ENCODE measurements at regions not wholly inside any gene's neighbourhood (a gene's known extent, or its start where the extent isn't known, plus 50 kb on each side); places are given as distances from the start of the nearest gene placed in this dataset.

- no peak for DNase-seq (ENCODE audit: low read depth)
- TF ChIP-seq CTCF (conservative IDR thresholded peaks at IDR 0.05; ENCODE audit: low read depth, low read length) = no peak
Observed at GRCh38 chr1:223445402-223445801, 52.2 kb downstream of the CCDC185 start.

DNA sequence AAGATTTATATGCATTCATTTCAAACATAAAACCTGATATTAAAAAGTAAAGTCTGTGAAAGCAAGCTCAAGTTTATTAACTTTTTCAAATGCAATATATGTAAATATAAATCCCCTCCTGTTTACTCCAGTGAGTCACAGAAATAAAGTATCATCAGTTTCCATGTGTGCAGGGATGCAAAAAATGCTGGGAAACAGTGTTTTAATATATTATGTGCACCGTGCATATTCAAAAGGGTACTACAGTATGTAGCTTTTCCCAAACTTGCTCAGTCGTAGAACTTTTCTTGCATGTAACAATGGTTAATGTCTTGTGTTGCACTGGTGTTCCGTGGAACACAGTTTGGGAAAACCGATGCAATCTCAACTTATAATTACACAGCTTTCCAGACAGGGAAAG, 60.7 kb downstream of the CCDC185 start:
- TF ChIP-seq CTCF (conservative IDR thresholded peaks at IDR 0.05; ENCODE audit: low read depth, low read length) = no peak

More at GRCh38 chr1:223445402-223445801, 52.2 kb downstream of the CCDC185 start:
- no peak overlapping the region for H3K4me3 ChIP-seq (ENCODE audit: low read length)

DNA sequence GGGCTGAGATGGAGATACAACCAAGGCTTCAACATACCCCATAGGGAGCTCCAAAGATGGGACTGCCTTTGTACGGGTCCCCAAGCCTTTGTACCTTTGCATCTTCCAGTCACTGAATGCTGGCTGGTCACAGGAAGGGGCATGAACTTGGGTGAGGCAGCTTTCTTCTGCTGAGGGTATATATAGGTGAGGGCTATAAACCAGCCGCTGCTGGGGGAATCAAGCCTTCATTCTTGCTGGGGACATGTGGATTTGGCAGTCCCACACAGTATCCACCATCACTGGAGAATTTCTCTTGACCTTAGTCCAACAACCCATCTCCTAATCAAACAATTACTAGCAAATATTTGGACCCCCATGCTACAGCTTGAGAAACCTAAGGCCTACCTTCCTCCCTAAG, 61.7 kb downstream of the CCDC185 start:
- no peak for TF ChIP-seq CTCF (conservative IDR thresholded peaks at IDR 0.05; ENCODE audit: low read depth, low read length)
- no peak overlapping the region for H3K4me3 ChIP-seq (ENCODE audit: low read length)
- no peak for DNase-seq (ENCODE audit: low read depth)

More for the DNA sequence above, 60.7 kb downstream of the CCDC185 start:
- no peak for DNase-seq (ENCODE audit: low read depth)
- no peak overlapping the region for H3K4me3 ChIP-seq (ENCODE audit: low read length)

GRCh38 chr1:223455470-223455869, 62.3 kb downstream of the CCDC185 start:
- TF ChIP-seq CTCF (conservative IDR thresholded peaks at IDR 0.05; ENCODE audit: low read depth, low read length) = no peak
- no peak overlapping the region for H3K4me3 ChIP-seq (ENCODE audit: low read length)
- no peak for DNase-seq (ENCODE audit: low read depth)

DNA sequence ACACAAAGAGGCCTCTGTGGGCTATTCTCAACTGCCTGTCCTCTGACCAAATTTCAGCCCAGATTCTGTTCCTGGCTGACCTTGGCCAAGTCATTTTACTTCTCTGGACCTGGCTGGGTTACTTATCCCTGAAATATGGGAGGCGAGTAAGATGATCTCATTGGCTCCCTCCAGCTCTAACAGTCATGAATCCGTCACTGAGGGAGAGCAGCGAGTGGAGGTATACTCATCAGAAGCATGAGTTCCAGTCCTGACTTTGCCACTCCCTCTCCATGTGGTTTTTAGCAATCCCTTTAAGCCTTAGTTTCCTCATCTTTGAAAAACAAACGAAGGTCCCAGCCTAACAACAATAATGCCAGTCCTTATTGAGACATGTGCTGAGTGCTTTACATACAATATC, 63.5 kb downstream of the CCDC185 start:
- H3K4me3 ChIP-seq (ENCODE audit: low read length) = no peak overlapping the region
- DNase-seq (ENCODE audit: low read depth) = no peak

GRCh38 chr1:223460566-223461189, 67.5 kb downstream of the CCDC185 start:
- H3K4me3 ChIP-seq (ENCODE audit: low read length) = no peak overlapping the region
- no peak for TF ChIP-seq CTCF (conservative IDR thresholded peaks at IDR 0.05; ENCODE audit: low read depth, low read length)
- DNase-seq (ENCODE audit: low read depth) = no peak

More for the DNA sequence above, 63.5 kb downstream of the CCDC185 start:
- no peak for TF ChIP-seq CTCF (conservative IDR thresholded peaks at IDR 0.05; ENCODE audit: low read depth, low read length)

DNA sequence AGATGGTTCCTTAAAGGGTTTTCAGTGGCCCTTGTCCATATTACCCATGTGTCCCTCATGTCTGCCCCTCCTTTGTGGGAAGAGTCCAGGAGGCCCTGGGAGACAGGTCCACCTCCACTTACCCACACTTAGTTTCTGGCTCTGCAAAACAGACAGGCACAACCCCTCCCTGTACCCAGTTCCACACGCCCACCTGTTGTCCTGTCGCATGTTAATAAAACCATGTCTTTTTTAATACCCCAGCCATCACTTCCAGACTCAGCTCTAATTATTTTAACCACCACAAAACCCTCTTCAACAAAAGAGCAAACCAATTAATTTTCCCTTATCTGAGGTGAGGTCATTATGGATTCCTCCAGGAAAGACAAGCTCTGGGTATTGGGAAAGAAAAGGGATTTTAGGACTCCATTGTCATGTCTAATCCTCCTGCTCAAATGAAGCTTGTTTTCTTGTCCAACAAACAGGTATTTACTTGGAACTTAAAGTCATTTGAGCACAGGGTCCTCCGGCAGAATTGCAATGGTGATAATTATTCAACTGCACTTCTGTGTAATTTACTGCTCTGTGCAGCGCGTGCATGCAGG, 68.9 kb downstream of the CCDC185 start:
- DNase-seq (ENCODE audit: low read depth) = no peak
- H3K4me3 ChIP-seq (ENCODE audit: low read length) = no peak overlapping the region
- TF ChIP-seq CTCF (conservative IDR thresholded peaks at IDR 0.05; ENCODE audit: low read depth, low read length) = no peak

All from retinal pigment epithelial cell (primary cell).